ENCODE measurements at regions not wholly inside any gene's neighbourhood (a gene's known extent, or its start where the extent isn't known, plus 50 kb on each side); places are given as distances from the start of the nearest gene placed in this dataset.
A peak's percentile ranks its signal among the peaks of the same experiment; 100 is the strongest.

GRCh38 chr2:58686776-58687175 is 445.7 kb upstream of the FANCL start:
- DNase-seq (no peak), FAIRE-seq (no peak)
- Histone ChIP-seq H3K9me3 (ENCODE audit: control insufficient read depth in 2 of 2, insufficient read depth in 1 of 2, low read depth in 1 of 2, low read length in 1 of 2) (no peaks in the 10 kb centered on the region), H3K27ac (ENCODE audit: low read depth in 1 of 3, low read length in 2 of 3) (no peak overlapping the region), H3K4me3 (ENCODE audit: low read depth in 1 of 3, low read length in 3 of 3) (no peak overlapping the region), H3K36me3 (ENCODE audit: control insufficient read depth in 3 of 3, insufficient read depth in 2 of 3, low read depth in 1 of 3, low read length in 3 of 3) (no peaks in the 10 kb centered on the region), H3K4me1 (ENCODE audit: control insufficient read depth in 3 of 3, insufficient read depth in 2 of 3, low read depth in 1 of 3, low read length in 2 of 3) (no peaks in the 10 kb centered on the region), H3K27me3 (ENCODE audit: control insufficient read depth in 3 of 3, insufficient read depth in 3 of 3, low read length in 3 of 3) (no peaks in the 10 kb centered on the region)
- 41 to 77% (median 64%) methylated on average over 1 of the region's 1 CpG for WGBS, 3 donors

DNA sequence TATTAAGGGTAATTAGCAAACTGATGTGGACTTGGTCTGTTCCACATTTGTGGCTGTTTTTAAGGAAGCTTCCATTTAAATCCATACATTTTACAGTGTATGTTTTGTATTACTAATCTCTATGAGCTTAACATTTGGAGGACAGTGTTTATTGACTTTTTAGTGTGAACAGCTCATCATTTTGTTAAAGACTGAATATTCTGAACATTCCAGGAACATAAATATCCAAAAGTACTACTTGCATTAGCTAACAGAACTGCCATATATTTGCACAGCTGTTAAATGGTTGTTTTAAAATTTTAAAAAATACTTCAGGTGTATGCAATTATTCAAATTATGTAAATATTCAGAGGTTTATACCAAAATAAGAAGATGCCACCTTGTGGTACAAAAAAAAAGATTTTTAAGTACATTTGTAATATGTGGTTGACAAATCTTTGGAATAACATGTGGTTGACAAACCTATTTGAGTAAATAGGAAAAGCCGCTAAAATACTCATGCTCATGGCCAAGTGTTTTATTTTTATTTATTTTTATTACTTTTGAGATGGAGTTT is 439.7 kb upstream of the FANCL start:
- FAIRE-seq (no peak), DNase-seq (no peak)
- Histone ChIP-seq H3K27ac (ENCODE audit: low read depth in 1 of 3, low read length in 2 of 3) (no peak overlapping the region), H3K36me3 (ENCODE audit: control insufficient read depth in 3 of 3, insufficient read depth in 2 of 3, low read depth in 1 of 3, low read length in 3 of 3) (no peaks in the 10 kb centered on the region), H3K4me1 (ENCODE audit: control insufficient read depth in 3 of 3, insufficient read depth in 2 of 3, low read depth in 1 of 3, low read length in 2 of 3) (no peaks in the 10 kb centered on the region), H3K4me3 (ENCODE audit: low read depth in 1 of 3, low read length in 3 of 3) (no peak overlapping the region), H3K27me3 (ENCODE audit: control insufficient read depth in 3 of 3, insufficient read depth in 3 of 3, low read length in 3 of 3) (no peaks in the 10 kb centered on the region), H3K9me3 (ENCODE audit: control insufficient read depth in 2 of 2, insufficient read depth in 1 of 2, low read depth in 1 of 2, low read length in 1 of 2) (no peaks in the 10 kb centered on the region)
- 90 to 98% (median 92%) methylated on average over 1 of the region's 1 CpG for WGBS, 3 donors

DNA sequence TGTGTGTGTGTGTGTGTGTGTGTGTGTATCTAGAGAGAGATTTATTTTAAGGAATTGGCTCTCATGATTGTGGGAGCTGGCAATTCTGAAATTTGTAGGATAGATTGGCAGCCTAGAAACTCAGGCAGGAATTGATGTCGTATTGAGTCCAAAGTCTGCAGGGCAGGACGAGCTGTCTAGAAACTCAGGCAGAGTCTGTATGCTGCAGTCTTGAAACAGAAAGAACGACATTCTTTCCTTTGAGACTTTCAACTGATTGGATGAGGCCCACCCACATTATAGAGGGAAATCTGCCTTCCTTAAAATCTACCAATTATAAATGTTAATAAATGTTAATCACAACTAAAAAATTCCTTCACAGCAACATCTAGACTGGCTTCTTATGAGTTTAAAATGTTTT is 436.6 kb upstream of the FANCL start:
- peak in 1 of 2 donors; percentile 13 for DNase-seq
- Histone ChIP-seq H3K4me3 (ENCODE audit: low read depth in 1 of 3, low read length in 3 of 3) (no peak overlapping the region), H3K4me1 (ENCODE audit: control insufficient read depth in 3 of 3, insufficient read depth in 2 of 3, low read depth in 1 of 3, low read length in 2 of 3) (no peaks in the 10 kb centered on the region), H3K36me3 (ENCODE audit: control insufficient read depth in 3 of 3, insufficient read depth in 2 of 3, low read depth in 1 of 3, low read length in 3 of 3) (no peaks in the 10 kb centered on the region), H3K27me3 (ENCODE audit: control insufficient read depth in 3 of 3, insufficient read depth in 3 of 3, low read length in 3 of 3) (no peaks in the 10 kb centered on the region), H3K9me3 (ENCODE audit: control insufficient read depth in 2 of 2, insufficient read depth in 1 of 2, low read depth in 1 of 2, low read length in 1 of 2) (no peaks in the 10 kb centered on the region), H3K27ac (ENCODE audit: low read depth in 1 of 3, low read length in 2 of 3) (no peak overlapping the region)
- WGBS, 3 donors, result 9 to 61% (median 44%) methylated on average over 3 of the region's 3 CpGs
- FAIRE-seq, result no peak

GRCh38 chr2:58671675-58672074 is 430.6 kb upstream of the FANCL start:
- Histone ChIP-seq H3K4me3 (ENCODE audit: low read depth in 1 of 3, low read length in 3 of 3) (no peak overlapping the region), H3K9me3 (ENCODE audit: control insufficient read depth in 2 of 2, insufficient read depth in 1 of 2, low read depth in 1 of 2, low read length in 1 of 2) (no peaks in the 10 kb centered on the region), H3K27me3 (ENCODE audit: control insufficient read depth in 3 of 3, insufficient read depth in 3 of 3, low read length in 3 of 3) (no peaks in the 10 kb centered on the region), H3K36me3 (ENCODE audit: control insufficient read depth in 3 of 3, insufficient read depth in 2 of 3, low read depth in 1 of 3, low read length in 3 of 3) (no peaks in the 10 kb centered on the region), H3K27ac (ENCODE audit: low read depth in 1 of 3, low read length in 2 of 3) (no peak overlapping the region), H3K4me1 (ENCODE audit: control insufficient read depth in 3 of 3, insufficient read depth in 2 of 3, low read depth in 1 of 3, low read length in 2 of 3) (no peaks in the 10 kb centered on the region)
- FAIRE-seq, result no peak
- WGBS, 3 donors, result 87 to 91% (median 90%) methylated on average over 2 of the region's 2 CpGs
- no peak for DNase-seq

- Histone ChIP-seq H3K36me3 (ENCODE audit: control insufficient read depth in 3 of 3, insufficient read depth in 2 of 3, low read depth in 1 of 3, low read length in 3 of 3) (no peaks in the 10 kb centered on the region), H3K27ac (ENCODE audit: low read depth in 1 of 3, low read length in 2 of 3) (no peak overlapping the region), H3K9me3 (ENCODE audit: control insufficient read depth in 2 of 2, insufficient read depth in 1 of 2, low read depth in 1 of 2, low read length in 1 of 2) (no peaks in the 10 kb centered on the region), H3K4me3 (ENCODE audit: low read depth in 1 of 3, low read length in 3 of 3) (no peak overlapping the region), H3K4me1 (ENCODE audit: control insufficient read depth in 3 of 3, insufficient read depth in 2 of 3, low read depth in 1 of 3, low read length in 2 of 3) (no peaks in the 10 kb centered on the region), H3K27me3 (ENCODE audit: control insufficient read depth in 3 of 3, insufficient read depth in 3 of 3, low read length in 3 of 3) (no peaks in the 10 kb centered on the region)
- WGBS, 3 donors, result 88 to 97% (median 95%) methylated on average over 5 of the region's 5 CpGs
- no peak for FAIRE-seq
- DNase-seq, result no peak
Observed at GRCh38 chr2:58669998-58670397, 428.9 kb upstream of the FANCL start.

DNA sequence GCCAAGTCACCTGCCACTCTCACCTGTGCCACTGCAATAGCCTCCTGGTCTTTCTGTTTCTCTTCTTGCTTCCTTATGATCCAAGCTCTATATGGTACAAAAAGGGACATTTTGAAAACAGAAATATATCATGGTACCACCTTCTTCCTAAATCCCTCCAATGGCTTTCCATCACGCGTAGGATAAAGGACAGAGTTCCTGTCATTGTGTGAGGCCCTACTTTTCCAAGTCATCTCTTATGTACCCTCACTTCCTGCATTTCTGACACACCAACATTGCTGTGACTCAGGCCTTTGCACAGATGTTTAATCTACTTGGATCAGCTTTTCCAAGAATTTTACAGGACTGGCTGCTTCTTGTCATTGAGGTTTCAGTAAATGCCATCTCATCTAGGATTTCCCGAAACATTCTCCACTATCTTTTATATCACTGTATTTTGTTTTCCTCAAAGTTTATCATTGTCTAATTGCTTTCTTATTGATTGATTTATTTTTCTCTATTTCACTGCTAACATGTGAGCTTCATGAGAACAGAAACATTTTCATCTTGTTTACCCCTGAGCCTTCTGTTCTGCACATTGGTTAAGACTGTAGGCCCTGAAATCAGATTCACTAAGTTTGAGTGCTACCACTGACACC is 426.1 kb upstream of the FANCL start:
- WGBS, 3 donors, result 64 to 88% (median 79%) methylated on average over 3 of the region's 3 CpGs
- Histone ChIP-seq H3K27ac (ENCODE audit: low read depth in 1 of 3, low read length in 2 of 3) (no peak overlapping the region), H3K36me3 (ENCODE audit: control insufficient read depth in 3 of 3, insufficient read depth in 2 of 3, low read depth in 1 of 3, low read length in 3 of 3) (no peaks in the 10 kb centered on the region), H3K9me3 (ENCODE audit: control insufficient read depth in 2 of 2, insufficient read depth in 1 of 2, low read depth in 1 of 2, low read length in 1 of 2) (no peaks in the 10 kb centered on the region), H3K4me1 (ENCODE audit: control insufficient read depth in 3 of 3, insufficient read depth in 2 of 3, low read depth in 1 of 3, low read length in 2 of 3) (no peaks in the 10 kb centered on the region), H3K4me3 (ENCODE audit: low read depth in 1 of 3, low read length in 3 of 3) (no peak overlapping the region), H3K27me3 (ENCODE audit: control insufficient read depth in 3 of 3, insufficient read depth in 3 of 3, low read length in 3 of 3) (no peaks in the 10 kb centered on the region)
- FAIRE-seq, result no peak
- DNase-seq, result no peak

GRCh38 chr2:58666323-58666970 is 425.3 kb upstream of the FANCL start:
- Histone ChIP-seq H3K4me3 (ENCODE audit: low read depth in 1 of 3, low read length in 3 of 3) (no peak overlapping the region), H3K4me1 (ENCODE audit: control insufficient read depth in 3 of 3, insufficient read depth in 2 of 3, low read depth in 1 of 3, low read length in 2 of 3) (no peaks in the 10 kb centered on the region), H3K27me3 (ENCODE audit: control insufficient read depth in 3 of 3, insufficient read depth in 3 of 3, low read length in 3 of 3) (no peaks in the 10 kb centered on the region), H3K36me3 (ENCODE audit: control insufficient read depth in 3 of 3, insufficient read depth in 2 of 3, low read depth in 1 of 3, low read length in 3 of 3) (no peaks in the 10 kb centered on the region), H3K27ac (ENCODE audit: low read depth in 1 of 3, low read length in 2 of 3) (no peak overlapping the region), H3K9me3 (ENCODE audit: control insufficient read depth in 2 of 2, insufficient read depth in 1 of 2, low read depth in 1 of 2, low read length in 1 of 2) (no peaks in the 10 kb centered on the region)
- DNase-seq, result no peak
- no peak for FAIRE-seq
- WGBS, 3 donors, result 91 to 94% (median 93%) methylated on average over 3 of the region's 3 CpGs

- Histone ChIP-seq H3K36me3 (ENCODE audit: control insufficient read depth in 3 of 3, insufficient read depth in 2 of 3, low read depth in 1 of 3, low read length in 3 of 3) (no peaks in the 10 kb centered on the region), H3K27me3 (ENCODE audit: control insufficient read depth in 3 of 3, insufficient read depth in 3 of 3, low read length in 3 of 3) (no peaks in the 10 kb centered on the region), H3K27ac (ENCODE audit: low read depth in 1 of 3, low read length in 2 of 3) (no peak overlapping the region), H3K9me3 (ENCODE audit: control insufficient read depth in 2 of 2, insufficient read depth in 1 of 2, low read depth in 1 of 2, low read length in 1 of 2) (no peaks in the 10 kb centered on the region), H3K4me3 (ENCODE audit: low read depth in 1 of 3, low read length in 3 of 3) (no peak overlapping the region), H3K4me1 (ENCODE audit: control insufficient read depth in 3 of 3, insufficient read depth in 2 of 3, low read depth in 1 of 3, low read length in 2 of 3) (no peaks in the 10 kb centered on the region)
- 77 to 82% (median 78%) methylated on average over 3 of the region's 3 CpGs for WGBS, 3 donors
- FAIRE-seq (no peak), DNase-seq (no peak)
Observed at GRCh38 chr2:58665154-58665553, 424.0 kb upstream of the FANCL start.

All from small intestine (tissue), 7 donors.